AG09319 (cell line): ENCODE measurements at regions not wholly inside any gene's neighbourhood (a gene's known extent, or its start where the extent isn't known, plus 50 kb on each side); places are given as distances from the start of the nearest gene placed in this dataset.

Source experiments
- DNase-seq: peaks from one replicate; pipeline ENCODE4 v3.0.0-alpha.2; 2010; ENCODE audit warnings: low read depth; ENCODE audit errors: extremely low read depth
- CTCF ChIP-seq: IDR thresholded peaks from 2 replicates; pipeline ENCODE4 v1.5.1; 2011; ENCODE audit warnings: low read depth, mild to moderate bottlenecking, inconsistent platforms, low read length, moderate library complexity

GRCh38 chr7:88452646-88453045, 146.0 kb upstream of the STEAP4 start:
- no peak for TF ChIP-seq CTCF
- no peak for DNase-seq

- TF ChIP-seq CTCF = no peak
- DNase-seq = no peak
These were observed 144.2 kb upstream of the STEAP4 start for GRCh38 chr7:88450874-88451273.

GRCh38 chr7:88449410-88449809, 142.7 kb upstream of the STEAP4 start:
- no peak for DNase-seq
- TF ChIP-seq CTCF = no peak

GRCh38 chr7:88442413-88442812, 135.7 kb upstream of the STEAP4 start:
- TF ChIP-seq CTCF = no peak
- no peak for DNase-seq

GRCh38 chr7:88437132-88437531, 130.4 kb upstream of the STEAP4 start:
- no peak for DNase-seq
- TF ChIP-seq CTCF = no peak

- no peak for TF ChIP-seq CTCF
- DNase-seq = no peak
These were observed 125.6 kb upstream of the STEAP4 start for GRCh38 chr7:88432301-88432700.

- TF ChIP-seq CTCF = no peak
- no peak for DNase-seq
These were observed 125.2 kb upstream of the STEAP4 start for GRCh38 chr7:88431882-88432281.
